ENCODE measurements at regions not wholly inside any gene's neighbourhood (a gene's known extent, or its start where the extent isn't known, plus 50 kb on each side); places are given as distances from the start of the nearest gene placed in this dataset.

GRCh38 chr15:52879145-52879544 lies 89.0 kb upstream of the ONECUT1 start:
- DNase-seq (ENCODE audit: low read depth, low spot score) (no peak), ATAC-seq (no peak)
- no peaks in the 10 kb centered on the region; the same call in 1 of the 2 replicates for H3K27me3 ChIP-seq (ENCODE audit: control insufficient read depth, insufficient read depth, low read length)
- no peak overlapping the region for H3K27ac ChIP-seq (ENCODE audit: low read length)
- intact Hi-C loops (cut with micrococcal nuclease; ENCODE audit: unreplicated experiment), result no loop called here
- no peak for TF ChIP-seq SIN3A (IDR thresholded peaks at IDR 0.05; ENCODE audit: borderline replicate concordance, insufficient read depth, low read depth, low read length)
- H3K4me3 ChIP-seq (ENCODE audit: low read depth in 2 of 2, low read length in 2 of 2), result no peak overlapping the region
- ChIA-PET CTCF (no interaction called here), POLR2A (no interaction called here)
- BruUV-seq (replicated peaks), result no TSS peak
- H3K36me3 ChIP-seq (ENCODE audit: control insufficient read depth, insufficient read depth, low read length), result no peaks in the 10 kb centered on the region
- no peaks in the 10 kb centered on the region for H3K9me3 ChIP-seq (ENCODE audit: control insufficient read depth, insufficient read depth, low read depth, low read length)
- in situ Hi-C loops (cut with HindIII; ENCODE audit: low pct_unique_long_range_greater_than_20kb, low sequenced_read_pairs), result no loop called here
- H3K4me1 ChIP-seq (ENCODE audit: control insufficient read depth, insufficient read depth, low read length), result no peaks in the 10 kb centered on the region

DNA sequence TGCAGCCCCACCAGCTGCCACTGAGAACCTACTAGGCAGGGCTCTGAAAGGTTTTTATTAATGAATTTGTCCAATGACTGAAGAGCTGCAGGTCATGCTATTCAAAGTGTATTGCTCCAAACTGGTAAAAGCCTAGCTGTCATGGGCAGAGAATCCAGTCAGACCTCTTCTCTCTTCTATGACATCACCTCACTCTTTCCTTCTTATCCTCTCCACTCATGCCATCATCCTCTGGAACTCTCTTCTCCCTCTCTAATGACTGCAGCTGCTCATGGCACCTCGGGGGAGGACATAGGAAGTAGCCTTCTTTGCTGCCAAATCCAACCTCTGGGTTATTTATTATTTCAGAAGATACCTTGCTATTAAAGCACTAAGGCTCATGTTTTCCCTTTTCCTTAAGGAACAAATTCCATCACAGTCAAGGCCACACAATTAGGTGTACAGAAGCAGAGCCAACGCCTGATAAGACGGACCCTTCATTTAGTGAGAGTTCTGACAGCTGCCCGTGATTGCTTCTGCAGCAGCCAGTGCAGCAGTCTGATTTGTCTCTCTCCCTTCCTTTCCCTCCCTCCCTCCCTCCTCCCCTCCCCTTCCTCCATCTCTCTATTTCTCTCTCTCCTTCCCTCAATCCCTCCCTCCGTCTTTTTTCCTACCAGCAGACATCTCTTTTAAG lies 87.0 kb upstream of the ONECUT1 start:
- ChIA-PET POLR2A (no interaction called here), CTCF (no interaction called here)
- intact Hi-C loops (cut with micrococcal nuclease; ENCODE audit: unreplicated experiment), result no loop called here
- Histone ChIP-seq H3K4me3 (ENCODE audit: low read depth in 2 of 2, low read length in 2 of 2) (no peak overlapping the region), H3K4me1 (ENCODE audit: control insufficient read depth, insufficient read depth, low read length) (no peaks in the 10 kb centered on the region), H3K9me3 (ENCODE audit: control insufficient read depth, insufficient read depth, low read depth, low read length) (no peaks in the 10 kb centered on the region), H3K36me3 (ENCODE audit: control insufficient read depth, insufficient read depth, low read length) (no peaks in the 10 kb centered on the region), H3K27me3 (ENCODE audit: control insufficient read depth, insufficient read depth, low read length) (no peaks in the 10 kb centered on the region), H3K27ac (ENCODE audit: low read length) (no peak overlapping the region)
- in situ Hi-C loops (cut with HindIII; ENCODE audit: low pct_unique_long_range_greater_than_20kb, low sequenced_read_pairs), result no loop called here
- BruUV-seq (replicated peaks), result no TSS peak
- TF ChIP-seq SIN3A (IDR thresholded peaks at IDR 0.05; ENCODE audit: borderline replicate concordance, insufficient read depth, low read depth, low read length) (no peak), POLR2AphosphoS5 (IDR thresholded peaks at IDR 0.05; ENCODE audit: low read depth, low read length) (no peak), TCF7L2 (IDR thresholded peaks at IDR 0.05; ENCODE audit: low read depth, low read length) (no peak), REST (IDR thresholded peaks at IDR 0.05; ENCODE audit: insufficient read depth in 1 of 2, low read depth in 2 of 2, low read length in 1 of 2) (no peak)
- TF ChIP-seq, protein P1, sequence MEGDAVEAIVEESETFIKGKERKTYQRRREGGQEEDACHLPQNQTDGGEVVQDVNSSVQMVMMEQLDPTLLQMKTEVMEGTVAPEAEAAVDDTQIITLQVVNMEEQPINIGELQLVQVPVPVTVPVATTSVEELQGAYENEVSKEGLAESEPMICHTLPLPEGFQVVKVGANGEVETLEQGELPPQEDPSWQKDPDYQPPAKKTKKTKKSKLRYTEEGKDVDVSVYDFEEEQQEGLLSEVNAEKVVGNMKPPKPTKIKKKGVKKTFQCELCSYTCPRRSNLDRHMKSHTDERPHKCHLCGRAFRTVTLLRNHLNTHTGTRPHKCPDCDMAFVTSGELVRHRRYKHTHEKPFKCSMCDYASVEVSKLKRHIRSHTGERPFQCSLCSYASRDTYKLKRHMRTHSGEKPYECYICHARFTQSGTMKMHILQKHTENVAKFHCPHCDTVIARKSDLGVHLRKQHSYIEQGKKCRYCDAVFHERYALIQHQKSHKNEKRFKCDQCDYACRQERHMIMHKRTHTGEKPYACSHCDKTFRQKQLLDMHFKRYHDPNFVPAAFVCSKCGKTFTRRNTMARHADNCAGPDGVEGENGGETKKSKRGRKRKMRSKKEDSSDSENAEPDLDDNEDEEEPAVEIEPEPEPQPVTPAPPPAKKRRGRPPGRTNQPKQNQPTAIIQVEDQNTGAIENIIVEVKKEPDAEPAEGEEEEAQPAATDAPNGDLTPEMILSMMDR (IDR thresholded peaks at IDR 0.05), result no peak
- DNase-seq (ENCODE audit: low read depth, low spot score), result no peak
- ATAC-seq, result no peak

GRCh38 chr15:52872036-52872818 lies 82.1 kb upstream of the ONECUT1 start:
- intact Hi-C loops (cut with micrococcal nuclease; ENCODE audit: unreplicated experiment), result no loop called here
- ChIA-PET POLR2A (no interaction called here), CTCF (interaction anchor here (0.6 kb wide), 1 partner anchor 315 kb away, joined by 4 read pairs; no protein-coding TSS in a partner anchor)
- H3K27ac ChIP-seq (ENCODE audit: low read length), result no peak overlapping the region
- TF ChIP-seq, protein P1 (IDR thresholded peaks at IDR 0.05), result no peak
- no peak for TF ChIP-seq POLR2AphosphoS5 (IDR thresholded peaks at IDR 0.05; ENCODE audit: low read depth, low read length)
- no peak for TF ChIP-seq REST (IDR thresholded peaks at IDR 0.05; ENCODE audit: insufficient read depth in 1 of 2, low read depth in 2 of 2, low read length in 1 of 2)
- TF ChIP-seq SIN3A (IDR thresholded peaks at IDR 0.05; ENCODE audit: borderline replicate concordance, insufficient read depth, low read depth, low read length), result no peak
- TF ChIP-seq TCF7L2 (IDR thresholded peaks at IDR 0.05; ENCODE audit: low read depth, low read length), result no peak
- no peaks in the 10 kb centered on the region for H3K4me1 ChIP-seq (ENCODE audit: control insufficient read depth, insufficient read depth, low read length)
- in situ Hi-C loops (cut with HindIII; ENCODE audit: low pct_unique_long_range_greater_than_20kb, low sequenced_read_pairs), result no loop called here
- H3K4me3 ChIP-seq (ENCODE audit: low read depth in 2 of 2, low read length in 2 of 2), result no peak overlapping the region
- no peaks in the 10 kb centered on the region for H3K36me3 ChIP-seq (ENCODE audit: control insufficient read depth, insufficient read depth, low read length)
- ATAC-seq, result no peak
- no TSS peak for BruUV-seq (replicated peaks)
- H3K27me3 ChIP-seq (ENCODE audit: control insufficient read depth, insufficient read depth, low read length), result peaks cover 2% of the 10 kb centered on the region; the same call in 1 of the 2 replicates
- no peaks in the 10 kb centered on the region for H3K9me3 ChIP-seq (ENCODE audit: control insufficient read depth, insufficient read depth, low read depth, low read length)
- no peak for DNase-seq (ENCODE audit: low read depth, low spot score)
